ENCODE measurements at regions not wholly inside any gene's neighbourhood (a gene's known extent, or its start where the extent isn't known, plus 50 kb on each side); places are given as distances from the start of the nearest gene placed in this dataset.
A peak's percentile ranks its signal among the peaks of the same experiment; 100 is the strongest.
"Not testable (repeated sequence)": the region's sequence is repeated elsewhere in the genome, so short reads cannot be mapped to it uniquely, and the experiment has no call there.

DNA sequence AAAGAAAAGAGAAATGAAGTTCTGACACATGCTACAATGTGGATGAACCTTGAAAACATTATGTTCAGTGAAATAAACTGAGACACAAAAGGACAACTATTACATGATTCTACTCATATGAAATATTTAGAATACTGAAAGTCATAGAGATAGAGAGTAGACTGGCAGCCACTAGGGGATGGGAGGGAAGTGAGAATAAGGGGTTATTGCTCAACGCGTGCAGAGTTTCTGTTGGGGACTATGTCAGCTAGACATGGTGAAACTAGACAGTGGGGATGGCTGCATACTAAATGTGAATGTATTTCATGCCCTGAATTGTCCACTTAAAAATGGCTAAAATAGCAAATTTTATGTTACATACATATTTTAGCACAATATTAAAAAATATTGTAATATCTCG, 108.7 kb upstream of the ATL2 start:
- ChIA-PET CTCF (ENCODE audit: unreplicated experiment) (no interaction called here), POLR2A (interaction anchor here (0.6 kb wide), 1 partner anchor 282 kb away, joined by 3 read pairs; no protein-coding TSS in a partner anchor)
- H3K9me3 ChIP-seq (ENCODE audit: low read length), result peaks cover 6% of the 10 kb centered on the region; the same call in 1 of the 2 replicates
- BruUV-seq (replicated peaks), result no TSS peak
- TF ChIP-seq CTCF (conservative IDR thresholded peaks at IDR 0.05; ENCODE audit: low read length), result peak; percentile 37; the same call in 1 of the 2 replicates
- no peak for TF ChIP-seq EZH2phosphoT487 (IDR thresholded peaks at IDR 0.05; ENCODE audit: borderline replicate concordance, low read depth, low read length)
- H2AFZ ChIP-seq (ENCODE audit: low read length), result no peak overlapping the region
- intact Hi-C loops (cut with micrococcal nuclease; ENCODE audit: unreplicated experiment), result no loop called here
- H3K36me3 ChIP-seq (ENCODE audit: insufficient read depth, low read length), result no peaks in the 10 kb centered on the region
- H3K79me2 ChIP-seq (ENCODE audit: insufficient read depth, low read depth, low read length), result no peaks in the 10 kb centered on the region
- H3K4me1 ChIP-seq (ENCODE audit: insufficient read depth, low read length, poor library complexity, severe bottlenecking), result no peaks in the 10 kb centered on the region
- H3K27ac ChIP-seq (ENCODE audit: low read depth, low read length, poor library complexity, severe bottlenecking), result no peak overlapping the region
- no peak overlapping the region for H3K4me2 ChIP-seq (ENCODE audit: low read length)
- H4K20me1 ChIP-seq (ENCODE audit: insufficient read depth, low read length), result no peaks in the 10 kb centered on the region
- H3K4me3 ChIP-seq (ENCODE audit: low read depth, low read length, poor library complexity, severe bottlenecking), result no peak overlapping the region
- no peaks in the 10 kb centered on the region for H3K9me2 ChIP-seq (ENCODE audit: insufficient read depth, low read length)
- peak; percentile 22 for DNase-seq (ENCODE audit: low spot score)

- H3K4me1 ChIP-seq (ENCODE audit: insufficient read depth, low read length, poor library complexity, severe bottlenecking), result no peaks in the 10 kb centered on the region
- POLR2A ChIA-PET, result interaction anchor here (0.6 kb wide), 1 partner anchor 1340 kb away, joined by 4 read pairs; no protein-coding TSS in a partner anchor
- CTCF ChIA-PET (ENCODE audit: unreplicated experiment), result no interaction called here
- no peak overlapping the region for H2AFZ ChIP-seq (ENCODE audit: low read length)
- BruUV-seq (replicated peaks), result no TSS peak
- DNase-seq (ENCODE audit: low spot score), result no peak
- peaks cover 8% of the 10 kb centered on the region; the same call in 1 of the 2 replicates for H3K9me3 ChIP-seq (ENCODE audit: low read length)
- H3K9me2 ChIP-seq (ENCODE audit: insufficient read depth, low read length), result no peaks in the 10 kb centered on the region
- H3K27ac ChIP-seq (ENCODE audit: low read depth, low read length, poor library complexity, severe bottlenecking), result no peak overlapping the region
- TF ChIP-seq CTCF (conservative IDR thresholded peaks at IDR 0.05; ENCODE audit: low read length) (no peak), EZH2phosphoT487 (IDR thresholded peaks at IDR 0.05; ENCODE audit: borderline replicate concordance, low read depth, low read length) (no peak)
- no peaks in the 10 kb centered on the region for H4K20me1 ChIP-seq (ENCODE audit: insufficient read depth, low read length)
- no peak overlapping the region for H3K4me2 ChIP-seq (ENCODE audit: low read length)
- intact Hi-C loops (cut with micrococcal nuclease; ENCODE audit: unreplicated experiment), result no loop called here
- H3K4me3 ChIP-seq (ENCODE audit: low read depth, low read length, poor library complexity, severe bottlenecking), result no peak overlapping the region
- H3K79me2 ChIP-seq (ENCODE audit: insufficient read depth, low read depth, low read length), result no peaks in the 10 kb centered on the region
- H3K36me3 ChIP-seq (ENCODE audit: insufficient read depth, low read length), result no peaks in the 10 kb centered on the region
Observed at GRCh38 chr2:38484957-38485356, 107.9 kb upstream of the ATL2 start.

- Histone ChIP-seq H3K9me2 (ENCODE audit: insufficient read depth, low read length) (no peaks in the 10 kb centered on the region), H4K20me1 (ENCODE audit: insufficient read depth, low read length) (no peaks in the 10 kb centered on the region), H3K79me2 (ENCODE audit: insufficient read depth, low read depth, low read length) (no peaks in the 10 kb centered on the region), H3K27ac (ENCODE audit: low read depth, low read length, poor library complexity, severe bottlenecking) (no peak overlapping the region), H3K4me1 (ENCODE audit: insufficient read depth, low read length, poor library complexity, severe bottlenecking) (no peaks in the 10 kb centered on the region), H2AFZ (ENCODE audit: low read length) (no peak overlapping the region), H3K4me3 (ENCODE audit: low read depth, low read length, poor library complexity, severe bottlenecking) (no peak overlapping the region), H3K9me3 (ENCODE audit: low read length) (peaks cover 8% of the 10 kb centered on the region; the same call in 1 of the 2 replicates), H3K36me3 (ENCODE audit: insufficient read depth, low read length) (no peaks in the 10 kb centered on the region), H3K4me2 (ENCODE audit: low read length) (no peak overlapping the region)
- intact Hi-C loops (cut with micrococcal nuclease; ENCODE audit: unreplicated experiment), result no loop called here
- TF ChIP-seq EZH2phosphoT487 (IDR thresholded peaks at IDR 0.05; ENCODE audit: borderline replicate concordance, low read depth, low read length), result no peak
- no peak for TF ChIP-seq CTCF (conservative IDR thresholded peaks at IDR 0.05; ENCODE audit: low read length)
- DNase-seq (ENCODE audit: low spot score), result no peak
- CTCF ChIA-PET (ENCODE audit: unreplicated experiment), result interaction anchor here (0.6 kb wide), 1 partner anchor 106 kb away, joined by 5 read pairs; no protein-coding TSS in a partner anchor
- POLR2A ChIA-PET, result interaction anchor here (0.6 to 1.2 kb wide), 4 partner anchors 15 to 376 kb away, joined by 3 read pairs; no protein-coding TSS in a partner anchor
- no TSS peak for BruUV-seq (replicated peaks)
Observed at GRCh38 chr2:38483776-38484501, 106.9 kb upstream of the ATL2 start.

- H3K27ac ChIP-seq (ENCODE audit: low read depth, low read length, poor library complexity, severe bottlenecking); H3K79me2 ChIP-seq (ENCODE audit: insufficient read depth, low read depth, low read length); H2AFZ ChIP-seq (ENCODE audit: low read length); H3K9me3 ChIP-seq (ENCODE audit: low read length); H4K20me1 ChIP-seq (ENCODE audit: insufficient read depth, low read length); H3K4me1 ChIP-seq (ENCODE audit: insufficient read depth, low read length, poor library complexity, severe bottlenecking); H3K4me2 ChIP-seq (ENCODE audit: low read length); H3K36me3 ChIP-seq (ENCODE audit: insufficient read depth, low read length); BruUV-seq (replicated peaks); intact Hi-C loops (cut with micrococcal nuclease; ENCODE audit: unreplicated experiment); H3K9me2 ChIP-seq (ENCODE audit: insufficient read depth, low read length); DNase-seq (ENCODE audit: low spot score); H3K4me3 ChIP-seq (ENCODE audit: low read depth, low read length, poor library complexity, severe bottlenecking): not testable (repeated sequence)
- ChIA-PET POLR2A (interaction anchor here (0.6 kb wide), 1 partner anchor 890 kb away, joined by 3 read pairs; no protein-coding TSS in a partner anchor), CTCF (ENCODE audit: unreplicated experiment) (interaction anchor here (0.6 kb wide), 1 partner anchor 437 kb away, joined by 3 read pairs; no protein-coding TSS in a partner anchor)
Observed at GRCh38 chr2:38482710-38483109, 105.6 kb upstream of the ATL2 start.

All from OCI-LY7 (cell line).